Fibroblast of skin of left quadriceps (primary cell): ENCODE measurements at regions not wholly inside any gene's neighbourhood (a gene's known extent, or its start where the extent isn't known, plus 50 kb on each side); places are given as distances from the start of the nearest gene placed in this dataset.
A peak's percentile ranks its signal among the peaks of the same experiment; 100 is the strongest.

Experiments
- DNase-seq, 2 experiments: peaks; one replicate each; pipeline ENCODE4 v3.0.0-alpha.2; 2013; ENCODE audit warnings: low read depth in 2 of 2

GRCh38 chr2:171225302-171225980, 64.7 kb upstream of the TLK1 start:
- peak; percentile 74 to 75 for DNase-seq

- no peak for DNase-seq
Measured at GRCh38 chr2:171217330-171217729, 56.6 kb upstream of the TLK1 start.

DNA sequence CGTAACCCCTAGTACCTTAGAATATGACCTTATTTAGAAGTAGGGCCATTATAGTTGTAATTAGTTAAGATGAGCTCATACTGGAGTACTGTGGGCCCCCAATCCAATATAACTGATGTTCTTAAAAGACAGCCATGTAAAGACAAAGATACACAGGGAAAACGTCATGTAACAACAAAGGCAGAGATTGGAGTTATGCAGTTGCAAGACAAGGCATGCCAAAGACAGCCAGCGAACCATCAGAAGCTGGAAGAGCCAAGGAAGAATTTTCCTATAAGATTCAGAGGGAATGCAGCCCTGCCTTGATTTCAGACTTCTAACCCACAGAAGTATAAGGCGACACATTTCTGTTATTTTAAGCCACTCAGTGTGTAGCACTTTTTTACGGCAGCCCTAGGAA, 55.9 kb upstream of the TLK1 start:
- DNase-seq: no peak

DNA sequence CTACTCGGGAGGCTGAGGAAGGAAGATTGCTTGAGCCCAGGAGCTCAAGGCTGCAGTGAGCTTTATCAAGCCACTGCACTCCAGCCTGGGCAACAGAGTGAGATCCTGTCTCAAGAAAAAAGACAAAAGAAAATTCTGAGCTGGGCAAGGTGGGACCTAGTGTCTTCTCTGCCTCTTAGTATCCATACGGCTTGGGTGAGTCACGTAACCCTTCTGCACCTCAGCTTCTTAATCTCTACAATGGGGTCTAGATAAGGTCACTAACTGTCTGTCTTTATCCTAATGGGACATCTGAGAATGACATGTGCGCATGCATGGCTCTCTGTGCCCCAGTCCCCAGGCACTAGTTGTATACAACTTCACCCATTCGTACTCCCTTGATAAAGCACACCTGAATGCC, 53.4 kb upstream of the TLK1 start:
- no peak for DNase-seq

DNA sequence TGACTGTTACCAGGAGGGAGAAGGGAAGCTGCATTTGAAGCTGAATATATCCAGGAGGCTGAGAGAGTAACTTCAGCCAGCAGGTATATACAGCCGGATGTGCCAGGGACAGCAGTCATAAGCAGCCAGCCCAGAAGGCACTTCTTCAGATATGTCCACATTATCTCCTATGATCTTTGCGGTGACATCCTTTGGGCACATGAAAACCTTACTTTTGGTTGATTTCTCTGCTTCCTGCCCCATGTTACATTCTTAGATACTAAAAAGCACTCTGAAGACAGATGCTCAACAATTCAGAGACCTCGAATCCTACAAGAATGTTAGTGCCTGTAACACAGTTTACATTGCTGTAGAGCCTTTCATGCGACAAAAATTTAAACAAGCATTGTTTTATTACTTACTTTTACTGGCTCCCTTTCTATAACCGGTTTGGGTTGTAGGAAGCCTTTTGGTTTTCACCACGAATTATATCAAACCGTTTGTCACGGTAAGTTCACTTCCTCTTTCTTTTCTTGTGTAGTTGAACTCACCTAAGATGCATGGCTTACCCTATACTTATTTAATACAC, 50.3 kb upstream of the TLK1 start:
- no peak for DNase-seq
